ENCODE measurements at regions not wholly inside any gene's neighbourhood (a gene's known extent, or its start where the extent isn't known, plus 50 kb on each side); places are given as distances from the start of the nearest gene placed in this dataset.

DNA sequence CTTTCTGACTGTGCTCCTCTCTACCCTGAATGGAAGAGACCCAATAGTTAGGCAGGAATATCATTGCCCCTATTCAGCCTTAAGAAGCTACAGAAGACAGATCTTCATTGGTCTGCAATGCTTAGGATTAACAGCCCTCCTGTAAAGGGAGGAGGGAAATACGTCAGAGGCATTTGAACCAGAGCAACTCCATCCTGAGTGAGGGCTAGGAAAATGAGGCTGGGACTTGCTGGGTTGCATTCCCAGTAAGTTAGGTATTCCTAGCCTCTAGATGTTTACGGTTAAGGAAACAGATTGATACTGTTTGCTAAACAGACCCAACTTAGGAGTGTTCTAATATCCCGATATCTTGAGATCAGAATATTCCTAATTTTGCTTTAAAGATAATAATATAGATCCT is 63.5 kb downstream of the PCDH18 start:
- ATAC-seq (no peak), DNase-seq (no peak)
- intact Hi-C loops (cut with DNase I), result no loop called here

- DNase-seq (no peak), ATAC-seq (no peak)
- intact Hi-C loops (cut with DNase I), result no loop called here
Observed at GRCh38 chr4:137467537-137467936, 64.8 kb downstream of the PCDH18 start.

GRCh38 chr4:137463377-137464003 is 68.8 kb downstream of the PCDH18 start:
- DNase-seq (no peak), ATAC-seq (no peak)
- intact Hi-C loops (cut with DNase I), result no loop called here

- intact Hi-C loops (cut with DNase I), result no loop called here
- no peak for ATAC-seq
- DNase-seq, result no peak
Observed at GRCh38 chr4:137455647-137456321, 76.5 kb downstream of the PCDH18 start.

GRCh38 chr4:137454767-137455166 is 77.5 kb downstream of the PCDH18 start:
- intact Hi-C loops (cut with DNase I), result no loop called here
- DNase-seq, result no peak
- ATAC-seq, result no peak

GRCh38 chr4:137452799-137453198 is 79.5 kb downstream of the PCDH18 start:
- DNase-seq (no peak), ATAC-seq (no peak)
- intact Hi-C loops (cut with DNase I), result no loop called here

- intact Hi-C loops (cut with DNase I), result no loop called here
- no peak for ATAC-seq
- no peak for DNase-seq
Observed at GRCh38 chr4:137451172-137451825, 81.0 kb downstream of the PCDH18 start.

GRCh38 chr4:137448402-137448801 is 83.9 kb downstream of the PCDH18 start:
- DNase-seq, result no peak
- intact Hi-C loops (cut with DNase I), result no loop called here
- ATAC-seq, result no peak

DNA sequence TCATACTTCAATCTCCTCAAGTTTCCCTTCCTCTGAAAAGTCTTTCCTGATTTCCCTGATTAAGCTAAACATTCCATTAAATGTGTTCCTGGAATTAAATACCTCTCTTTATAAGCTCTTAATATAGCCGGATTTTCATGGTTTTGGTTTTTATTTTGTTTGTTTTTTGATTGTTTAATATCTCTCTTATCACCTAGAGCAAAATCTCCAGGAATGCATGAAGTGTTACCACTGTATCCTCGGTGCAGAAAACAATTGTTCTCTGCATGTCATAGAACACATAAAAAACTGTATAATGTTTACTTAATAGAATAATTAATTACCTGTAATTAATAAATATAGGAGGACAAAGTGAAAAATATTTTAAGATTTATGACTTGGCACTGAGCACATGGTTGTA is 86.2 kb downstream of the PCDH18 start:
- no peak for ATAC-seq
- DNase-seq, result no peak
- intact Hi-C loops (cut with DNase I), result no loop called here

DNA sequence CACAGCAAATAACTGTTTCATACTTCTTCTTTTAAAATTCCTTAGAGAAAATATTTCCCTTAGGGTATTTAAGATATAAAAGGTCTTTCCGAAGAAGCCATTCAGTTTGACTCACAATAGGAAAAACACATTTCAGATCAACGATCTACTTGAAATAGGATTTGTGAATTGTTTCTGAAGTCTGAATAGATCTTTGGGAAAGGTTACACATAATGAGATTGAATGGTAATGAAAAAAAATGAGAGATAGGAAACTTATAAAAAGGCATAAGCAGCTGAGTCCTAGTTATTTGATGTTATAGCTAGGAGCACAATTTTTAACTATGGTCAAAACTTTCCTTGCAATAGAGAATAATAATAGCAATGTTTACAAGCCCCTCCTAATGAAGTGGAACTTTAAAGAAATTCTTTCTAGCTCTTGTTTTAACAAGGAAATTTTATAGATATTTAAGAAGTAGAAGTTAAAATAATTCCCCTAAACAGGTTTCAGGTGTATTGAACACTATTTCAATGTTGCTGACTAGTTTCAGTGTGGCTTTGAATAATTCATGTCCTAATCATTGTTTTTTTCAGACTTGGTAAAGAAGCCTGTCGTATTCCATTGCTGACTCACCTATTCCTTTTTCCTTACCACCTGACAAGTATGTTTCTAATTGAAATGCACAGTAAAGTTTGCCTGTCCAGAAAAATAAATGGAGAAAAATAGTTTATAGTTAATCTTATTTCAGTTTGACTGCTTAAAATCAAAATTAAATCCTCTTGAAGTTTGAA is 89.1 kb downstream of the PCDH18 start:
- no peak for ATAC-seq
- intact Hi-C loops (cut with DNase I), result no loop called here
- DNase-seq, result no peak

- intact Hi-C loops (cut with DNase I), result no loop called here
- peak in 1 of 2 donors; percentile 63 for ATAC-seq
- DNase-seq, result no peak
Observed at GRCh38 chr4:137432446-137433311, 99.6 kb downstream of the PCDH18 start.

DNA sequence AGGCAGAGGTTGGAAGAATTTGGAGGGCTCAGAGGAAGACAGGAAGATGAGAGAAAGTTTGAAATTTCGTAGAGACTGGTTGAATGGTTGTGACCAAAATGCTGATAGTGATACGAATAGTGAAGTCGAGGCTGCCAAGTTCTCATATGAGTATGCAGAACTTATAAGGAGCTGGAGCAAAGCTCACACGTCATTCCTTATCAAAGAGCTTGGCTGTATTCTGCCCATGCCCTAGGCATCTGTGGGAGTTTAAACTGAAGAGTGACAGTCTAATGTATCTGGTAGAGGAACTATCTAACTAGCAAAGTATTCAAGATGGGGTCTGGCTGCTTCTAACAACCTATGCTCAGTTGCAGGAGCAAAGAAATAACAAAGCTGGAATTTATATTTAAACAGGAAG is 102.1 kb downstream of the PCDH18 start:
- no peak for DNase-seq
- intact Hi-C loops (cut with DNase I), result no loop called here
- no peak for ATAC-seq

- ATAC-seq, result no peak
- intact Hi-C loops (cut with DNase I), result no loop called here
- no peak for DNase-seq
Observed at GRCh38 chr4:137427411-137427810, 104.9 kb downstream of the PCDH18 start.

- intact Hi-C loops (cut with DNase I), result no loop called here
- no peak for ATAC-seq
- DNase-seq, result no peak
Observed at GRCh38 chr4:137425281-137425680, 107.0 kb downstream of the PCDH18 start.

DNA sequence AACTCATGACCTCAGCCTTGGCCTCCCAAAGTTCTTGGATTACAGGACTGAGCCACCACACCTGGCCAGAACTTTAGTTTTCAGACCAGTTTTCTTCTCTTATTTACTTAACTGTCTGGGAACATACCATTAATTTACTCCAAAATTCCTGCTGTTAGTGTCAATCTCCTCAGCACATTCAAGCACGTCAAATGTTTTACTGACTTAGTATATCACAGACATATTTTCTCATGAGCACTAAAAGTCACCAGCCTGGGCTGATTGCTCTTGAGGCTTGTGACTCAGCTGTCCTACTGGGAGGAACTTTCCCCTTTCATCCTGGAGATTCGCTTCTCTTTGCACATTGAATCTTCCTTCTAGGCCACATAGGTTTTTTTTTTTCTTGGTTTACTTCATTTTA is 109.6 kb downstream of the PCDH18 start:
- ATAC-seq, result no peak
- intact Hi-C loops (cut with DNase I), result no loop called here
- DNase-seq, result no peak

GRCh38 chr4:137421796-137422195 is 110.5 kb downstream of the PCDH18 start:
- intact Hi-C loops (cut with DNase I), result no loop called here
- no peak for ATAC-seq
- no peak for DNase-seq

DNA sequence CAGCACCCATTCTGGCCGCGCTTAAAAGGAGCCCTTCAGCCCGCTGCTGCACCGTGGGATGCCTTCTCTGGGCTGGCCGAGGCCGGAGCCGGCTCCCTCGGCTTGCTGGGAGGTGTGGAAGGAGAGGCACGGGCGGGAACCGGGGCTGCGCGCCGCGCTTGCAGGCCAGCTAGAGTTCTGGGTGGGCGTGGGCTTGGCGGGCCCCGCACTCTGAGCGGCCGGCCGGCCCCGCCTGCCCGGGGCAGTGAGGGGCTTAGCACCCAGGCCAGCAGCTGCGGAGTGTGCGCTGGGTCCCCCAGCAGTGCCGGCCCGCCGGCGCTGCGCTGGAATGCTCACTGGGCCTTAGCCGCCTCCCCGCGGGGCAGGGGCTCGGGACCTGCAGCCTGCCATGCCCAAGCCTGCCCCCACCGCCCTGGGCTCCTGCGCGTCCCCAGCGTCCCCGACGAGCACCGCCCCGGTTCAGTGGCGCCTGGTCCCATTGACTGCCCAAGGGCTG is 111.3 kb downstream of the PCDH18 start:
- intact Hi-C loops (cut with DNase I), result no loop called here
- no peak for ATAC-seq
- no peak for DNase-seq

DNA sequence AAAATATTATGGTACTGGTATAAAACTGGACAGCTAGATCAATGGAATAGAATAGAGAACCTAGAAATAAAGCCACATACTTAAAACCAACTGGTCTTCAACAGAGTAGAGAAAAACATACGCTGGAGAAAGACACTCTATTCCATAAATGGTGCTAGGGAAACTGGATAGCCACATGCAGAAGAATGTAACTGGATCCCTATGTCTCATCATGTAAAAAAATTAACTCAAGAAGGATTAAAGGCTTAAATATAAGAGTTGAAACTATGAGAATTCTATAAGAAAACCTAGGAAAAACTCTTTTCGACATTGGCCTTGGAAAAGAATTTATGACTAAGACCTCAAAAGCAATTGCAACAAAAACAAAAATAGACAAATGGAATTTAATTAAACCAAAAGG is 114.6 kb downstream of the PCDH18 start:
- intact Hi-C loops (cut with DNase I), result no loop called here
- ATAC-seq, result no peak
- DNase-seq, result no peak

DNA sequence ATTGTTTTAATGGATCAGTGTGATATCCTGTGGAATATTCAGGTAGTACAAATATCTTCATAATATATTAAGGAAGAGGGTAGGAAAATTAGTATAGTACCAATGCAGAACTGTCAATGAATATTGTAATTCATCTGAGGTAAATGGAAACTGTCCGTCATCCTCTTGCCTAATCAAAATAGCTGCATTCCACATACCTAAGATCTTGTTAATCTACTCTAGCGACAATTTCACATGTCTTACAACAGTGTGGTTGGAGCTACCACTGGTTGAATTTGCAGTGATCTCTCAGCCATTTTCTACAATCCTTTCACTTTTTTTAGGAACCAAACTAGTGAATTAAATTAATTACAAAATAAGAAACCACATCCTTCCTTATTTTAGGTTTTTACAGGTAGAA is 117.5 kb downstream of the PCDH18 start:
- intact Hi-C loops (cut with DNase I), result no loop called here
- DNase-seq (no peak), ATAC-seq (no peak)
